ENCODE measurements at regions not wholly inside any gene's neighbourhood (a gene's known extent, or its start where the extent isn't known, plus 50 kb on each side); places are given as distances from the start of the nearest gene placed in this dataset.
"Not testable (repeated sequence)": the region's sequence is repeated elsewhere in the genome, so short reads cannot be mapped to it uniquely, and the experiment has no call there.

DNA sequence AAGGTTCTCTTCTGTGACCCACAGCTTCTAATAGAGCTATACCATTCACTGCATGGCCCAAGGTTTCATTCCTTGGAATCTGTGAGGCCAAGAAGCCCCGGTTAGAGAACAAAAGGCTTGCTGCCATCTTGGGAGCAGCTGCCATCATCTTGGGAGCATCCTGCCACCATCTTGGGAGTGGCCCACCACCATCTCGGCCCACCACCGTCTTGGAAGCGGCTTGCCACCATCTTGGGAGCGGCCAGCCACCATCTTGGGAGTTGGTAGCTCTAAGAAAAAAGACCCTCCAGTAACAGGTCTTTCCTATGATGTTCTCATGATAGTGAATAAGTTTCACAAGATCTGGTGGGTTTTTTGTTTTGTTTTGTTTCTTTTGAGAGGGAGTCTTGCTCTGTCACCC, 703.9 kb upstream of the ANO3 start:
- no peak for DNase-seq

GRCh38 chr11:25633230-25633629, 698.7 kb upstream of the ANO3 start:
- no peak for DNase-seq

DNA sequence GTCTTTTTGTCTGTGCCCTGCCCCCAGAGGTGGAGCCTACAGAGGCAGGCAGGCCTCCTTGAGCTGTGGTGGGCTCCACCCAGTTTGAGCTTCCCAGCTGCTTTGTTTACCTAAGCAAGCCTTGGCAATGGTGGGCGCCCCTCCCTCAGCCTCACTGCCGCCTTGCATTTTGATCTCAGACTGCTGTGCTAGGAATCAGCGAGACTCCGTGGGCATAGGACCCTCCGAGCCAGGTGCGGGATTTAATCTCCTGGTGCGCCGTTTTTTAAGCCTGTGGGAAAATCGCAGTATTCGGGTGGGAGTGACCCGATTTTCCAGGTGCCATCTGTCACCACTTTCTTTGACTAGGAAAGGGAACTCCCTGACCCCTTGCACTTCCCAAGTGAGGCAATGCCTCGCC, 682.7 kb upstream of the ANO3 start:
- DNase-seq = not testable (repeated sequence)

- no peak for DNase-seq
Measured at GRCh38 chr11:25650319-25650718, 681.6 kb upstream of the ANO3 start.

- no peak for DNase-seq
Measured at GRCh38 chr11:25655636-25656035, 676.3 kb upstream of the ANO3 start.

DNA sequence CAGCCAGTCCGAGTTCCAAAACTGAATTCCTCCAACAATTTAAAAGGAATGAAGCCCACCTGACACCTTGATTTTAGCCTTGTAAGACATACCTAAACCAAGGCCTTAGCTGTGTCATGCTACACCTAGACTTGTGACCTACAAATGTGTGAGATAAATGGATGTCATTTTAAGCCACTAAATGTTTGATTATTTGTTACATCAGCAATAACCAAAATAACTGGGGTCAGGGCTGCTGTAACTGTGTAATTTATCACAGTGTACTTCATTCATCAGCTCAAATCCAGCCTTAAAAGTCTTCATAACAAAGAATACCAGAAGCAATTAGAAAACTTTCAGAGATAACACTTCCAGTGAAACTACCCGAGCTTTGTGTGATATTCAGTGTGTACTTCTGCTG, 673.0 kb upstream of the ANO3 start:
- DNase-seq = no peak

DNA sequence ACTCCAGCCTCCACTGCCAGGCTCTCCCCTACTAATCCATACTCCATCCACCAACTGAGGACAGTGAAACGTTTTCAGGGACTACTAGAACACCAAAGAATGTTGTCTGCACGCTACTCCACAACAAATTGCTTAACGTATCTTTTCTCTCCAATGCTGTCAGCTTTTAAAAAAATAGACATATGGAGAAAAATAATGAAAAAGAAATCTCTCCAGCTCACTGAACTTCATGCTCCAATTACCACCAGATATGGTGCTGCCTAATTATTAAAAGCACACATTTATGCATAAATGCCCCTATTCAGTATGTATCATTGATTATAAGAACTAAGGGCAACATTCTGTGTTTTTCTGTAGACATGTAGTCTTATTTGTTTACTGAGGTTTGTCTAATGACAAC, 672.2 kb upstream of the ANO3 start:
- no peak for DNase-seq

DNA sequence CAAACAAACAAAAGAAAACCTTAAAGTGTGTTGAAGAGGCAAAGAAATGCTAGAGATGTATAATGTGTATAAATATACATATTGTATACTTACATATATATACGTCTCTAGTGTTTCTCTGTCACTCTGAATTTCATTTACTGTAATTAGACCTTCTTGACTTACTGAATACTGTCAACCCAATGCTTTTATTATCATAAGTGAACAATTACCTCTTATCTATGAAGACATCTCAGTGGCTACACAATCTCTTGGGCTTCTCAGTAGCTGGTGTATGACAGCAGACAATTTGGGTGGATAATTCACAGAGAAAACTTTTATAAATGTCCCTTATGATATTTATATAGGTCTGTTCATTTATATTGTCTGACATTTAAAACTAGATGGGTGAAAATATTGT, 664.1 kb upstream of the ANO3 start:
- no peak for DNase-seq

- DNase-seq = no peak
Measured at GRCh38 chr11:25691959-25692358, 640.0 kb upstream of the ANO3 start.

DNA sequence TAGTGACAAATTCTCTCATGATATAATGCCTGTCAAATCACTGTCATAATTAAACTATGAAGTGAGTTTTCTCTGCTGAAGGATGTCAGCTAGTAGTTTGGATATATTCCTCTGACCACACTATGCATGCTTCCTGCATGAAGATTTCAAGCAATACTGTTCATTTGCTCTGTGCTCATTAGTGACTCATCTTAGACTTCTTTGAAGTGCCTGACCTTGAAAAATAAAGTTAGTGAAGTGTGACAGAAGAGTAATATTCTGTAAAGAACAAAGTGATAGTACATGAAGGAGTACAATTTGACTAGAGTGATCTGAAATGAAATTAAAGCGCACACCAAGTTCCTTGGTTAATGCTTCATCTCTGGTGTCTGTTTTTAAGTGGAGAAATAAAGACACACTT, 629.5 kb upstream of the ANO3 start:
- no peak for DNase-seq

DNA sequence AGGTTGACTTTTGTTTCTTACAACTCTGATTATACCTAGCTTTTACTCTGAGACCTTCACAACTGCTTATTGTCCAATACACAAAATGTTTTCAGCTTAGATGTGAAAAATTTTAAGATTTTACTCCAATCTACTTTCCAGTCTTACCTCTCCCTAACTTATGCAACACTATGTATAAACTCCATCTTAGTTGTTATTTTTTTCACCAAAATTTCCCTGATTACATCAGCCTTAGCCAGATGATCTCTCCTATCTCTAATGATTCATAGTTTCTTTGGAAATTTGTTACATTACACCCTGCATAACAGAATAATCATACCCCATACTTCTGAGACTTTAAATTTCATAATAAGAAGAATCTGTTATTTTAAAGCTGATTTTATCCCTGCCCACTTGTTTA, 621.0 kb upstream of the ANO3 start:
- no peak for DNase-seq

- DNase-seq = no peak
Measured at GRCh38 chr11:25727944-25728343, 604.0 kb upstream of the ANO3 start.

DNA sequence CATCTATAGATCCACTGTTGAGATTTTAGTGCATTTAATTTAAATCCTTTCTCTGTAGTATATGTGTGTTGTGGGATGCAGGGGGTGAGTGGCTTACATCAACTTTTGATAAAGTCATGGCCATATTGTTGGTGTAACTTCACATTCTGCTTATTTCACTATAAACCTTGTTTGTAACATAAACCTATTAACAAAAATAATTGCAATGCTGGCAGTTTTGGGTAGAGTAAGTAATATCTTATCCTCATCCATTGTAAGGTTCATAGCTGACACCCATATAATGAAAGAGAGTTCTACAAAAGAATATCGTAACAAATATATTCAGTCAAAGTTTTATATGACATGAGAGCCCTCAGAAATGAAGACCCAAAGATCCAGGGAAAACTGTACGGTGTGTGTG, 601.7 kb upstream of the ANO3 start:
- no peak for DNase-seq

DNA sequence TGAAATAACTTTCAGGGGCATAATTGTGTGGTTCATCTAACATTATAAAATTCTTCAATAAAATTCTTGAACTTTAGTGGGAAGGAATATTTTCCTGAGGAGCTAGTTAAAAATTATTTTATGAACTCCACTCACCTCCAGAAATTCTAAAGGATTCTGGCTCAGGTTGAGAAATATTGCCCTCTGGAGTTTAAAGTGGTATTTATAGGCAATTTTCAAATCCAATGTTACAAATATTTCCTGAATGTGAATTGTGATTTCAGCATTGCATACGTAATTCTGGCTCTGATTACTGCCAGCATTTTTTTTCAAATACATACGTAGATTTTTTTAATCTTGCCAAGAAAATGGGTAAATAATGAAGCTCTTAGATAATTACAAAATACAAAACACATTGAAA, 598.2 kb upstream of the ANO3 start:
- DNase-seq = no peak

- DNase-seq = no peak
Measured at GRCh38 chr11:25734591-25735211, 597.2 kb upstream of the ANO3 start.

- DNase-seq = no peak
Measured at GRCh38 chr11:25737071-25737675, 594.8 kb upstream of the ANO3 start.

DNA sequence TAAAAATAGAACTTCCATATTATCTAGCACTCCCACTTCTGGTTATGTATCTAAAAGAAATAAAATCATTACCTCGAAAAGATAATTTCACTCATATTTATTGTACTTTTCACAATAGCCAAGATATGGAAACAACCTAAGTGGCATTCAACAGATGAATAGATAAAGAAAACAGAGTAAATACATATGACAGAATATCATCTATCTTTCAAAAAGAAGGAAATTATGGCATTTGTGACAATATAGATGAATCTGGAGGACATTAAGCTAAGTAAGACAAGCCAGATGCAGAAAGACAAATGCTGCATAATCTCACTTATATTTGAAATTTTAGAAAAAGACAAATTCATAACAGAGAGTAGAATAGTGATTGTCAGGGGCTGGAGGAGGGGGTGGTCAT, 590.0 kb upstream of the ANO3 start:
- DNase-seq = no peak

- no peak for DNase-seq
Measured at GRCh38 chr11:25742800-25743199, 589.1 kb upstream of the ANO3 start.

GRCh38 chr11:25755381-25755780, 576.5 kb upstream of the ANO3 start:
- no peak for DNase-seq

- DNase-seq = no peak
Measured at GRCh38 chr11:25755918-25756584, 575.9 kb upstream of the ANO3 start.

GRCh38 chr11:25758145-25758661, 573.7 kb upstream of the ANO3 start:
- no peak for DNase-seq

- DNase-seq = no peak
Measured at GRCh38 chr11:25766332-25767015, 565.5 kb upstream of the ANO3 start.

- no peak for DNase-seq
Measured at GRCh38 chr11:25769287-25769686, 562.6 kb upstream of the ANO3 start.

DNA sequence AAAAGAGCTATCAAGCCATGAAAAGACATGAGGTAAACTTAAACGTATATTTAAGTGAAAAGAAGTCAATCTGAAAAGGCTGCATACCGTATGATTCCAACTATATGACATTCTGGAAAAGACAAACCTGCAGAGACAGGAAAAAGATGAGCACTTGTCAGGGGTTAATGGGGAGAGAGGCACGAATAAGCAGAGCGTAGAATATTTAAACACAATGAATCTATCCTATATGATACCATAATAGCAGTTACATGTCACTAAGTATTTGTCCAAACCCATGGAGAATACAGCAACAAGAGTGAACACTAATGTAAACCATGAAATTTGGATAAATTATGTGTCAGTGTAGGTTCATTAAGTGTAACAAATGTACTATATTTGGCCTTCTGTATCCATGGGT, 560.3 kb upstream of the ANO3 start:
- no peak for DNase-seq

Measured in stimulated activated CD4-positive, alpha-beta T cell treated with anti-CD3 and anti-CD28 coated beads, Interleukin-2, amount 100 ng/mL, for 24 hours (primary cell).